ENCODE measurements at regions not wholly inside any gene's neighbourhood (a gene's known extent, or its start where the extent isn't known, plus 50 kb on each side); places are given as distances from the start of the nearest gene placed in this dataset.
A peak's percentile ranks its signal among the peaks of the same experiment; 100 is the strongest.

- Mint-ChIP-seq H3K4me3 (no peak overlapping the region), H3K27ac (no peak overlapping the region), H3K36me3 (ENCODE audit: low read depth) (no peaks in the 10 kb centered on the region), H3K27me3 (ENCODE audit: low read depth) (no peaks in the 10 kb centered on the region), H3K4me1 (peaks cover 7% of the 10 kb centered on the region), H3K9me3 (peaks cover 9% of the 10 kb centered on the region)
- no peak for TF ChIP-seq CTCF (IDR thresholded peaks at IDR 0.05; ENCODE audit: unreplicated experiment in 3 of 3)
These were observed 318.4 kb downstream of the CWC27 start for GRCh38 chr5:65087154-65087553.

GRCh38 chr5:65094279-65094678 lies 325.5 kb downstream of the CWC27 start:
- no peak for TF ChIP-seq CTCF (IDR thresholded peaks at IDR 0.05; ENCODE audit: unreplicated experiment in 3 of 3)

GRCh38 chr5:65098393-65098792 lies 329.7 kb downstream of the CWC27 start:
- peaks cover 10% of the 10 kb centered on the region for H3K4me1 Mint-ChIP-seq
- no peak for TF ChIP-seq CTCF (IDR thresholded peaks at IDR 0.05; ENCODE audit: unreplicated experiment in 3 of 3)
- H3K36me3 Mint-ChIP-seq (ENCODE audit: low read depth) = no peaks in the 10 kb centered on the region
- H3K9me3 Mint-ChIP-seq = no peaks in the 10 kb centered on the region
- peak overlapping the region in 1 of 3 experiments; percentile 14 for H3K27ac Mint-ChIP-seq
- H3K27me3 Mint-ChIP-seq (ENCODE audit: low read depth) = no peaks in the 10 kb centered on the region
- H3K4me3 Mint-ChIP-seq = no peak overlapping the region

More at GRCh38 chr5:65094279-65094678, 325.5 kb downstream of the CWC27 start:
- Mint-ChIP-seq H3K4me3 (no peak overlapping the region), H3K4me1 (no peaks in the 10 kb centered on the region), H3K9me3 (peaks cover 9% of the 10 kb centered on the region), H3K27ac (no peak overlapping the region), H3K36me3 (ENCODE audit: low read depth) (no peaks in the 10 kb centered on the region), H3K27me3 (ENCODE audit: low read depth) (no peaks in the 10 kb centered on the region)

All from nephron (organoid).